HL-60 (cell line): ENCODE measurements at regions not wholly inside any gene's neighbourhood (a gene's known extent, or its start where the extent isn't known, plus 50 kb on each side); places are given as distances from the start of the nearest gene placed in this dataset.

Experiments
- CTCF ChIP-seq: IDR thresholded peaks from one replicate; pipeline ENCODE4 v1.5.1; 2011; ENCODE audit warnings: low read length, control low read depth, inconsistent platforms; ENCODE audit not compliant: insufficient read depth
- POLR2AphosphoS5 ChIP-seq: IDR thresholded peaks from 2 replicates; pipeline ENCODE4 v1.6.1; 2012; ENCODE audit warnings: low read depth
- SPI1 ChIP-seq: IDR thresholded peaks from 2 replicates; pipeline ENCODE4 v1.6.1; 2012; ENCODE audit warnings: low read depth, mild to moderate bottlenecking, borderline replicate concordance

GRCh38 chr14:62002642-62003041 is 240.4 kb downstream of the SNAPC1 start:
- TF ChIP-seq POLR2AphosphoS5 (no peak), SPI1 (no peak), CTCF (no peak)
